PC-9 (cell line): ENCODE measurements at regions not wholly inside any gene's neighbourhood (a gene's known extent, or its start where the extent isn't known, plus 50 kb on each side); places are given as distances from the start of the nearest gene placed in this dataset.

Experiments
- BruUV-seq: library from RNA; stranded (reverse); fragments of 400-500 nt; replicated peaks from 2 replicates; lab custom pipeline; 2021; lab: Mats Ljungman, UMichigan
- CTCF ChIA-PET: fragments of 300-600 bp; sonication (Branson Sonifier 250); formaldehyde crosslinking; loops from one replicate; lab custom pipeline; 2022; ENCODE audit warnings: antibody characterized with exemption; lab: Charles Lee
- POLR2A ChIA-PET: fragments of 300-600 bp; sonication (Branson Sonifier 250); formaldehyde crosslinking; loops from one replicate; lab custom pipeline; 2022; ENCODE audit warnings: antibody characterized with exemption; ENCODE audit not compliant: unreplicated experiment; lab: Charles Lee
- DNase-seq, 2 experiments: peaks; one replicate each; pipeline versions ENCODE4 v3.0.0 to v3.0.0-alpha.2; 2015 to 2022; ENCODE audit warnings: mixed read lengths in 1 of 2
- H2AFZ ChIP-seq: fragments of 200-600 bp; sonication (generic); 2 replicates; pipeline ENCODE4 v1.8.1; 2017; ENCODE audit warnings: antibody characterized with exemption
- H3F3A ChIP-seq: fragments of 200-600 bp; sonication (generic); 2 replicates; pipeline ENCODE4 v1.8.1; 2017; ENCODE audit warnings: antibody characterized with exemption, mild to moderate bottlenecking, low read depth; ENCODE audit not compliant: insufficient read depth
- H3K27ac ChIP-seq: fragments of 200-600 bp; sonication (generic); 2 replicates; pipeline ENCODE4 v1.6.1; 2016; ENCODE audit warnings: mixed run types
- H3K27me3 ChIP-seq: fragments of 200-600 bp; sonication (generic); 2 replicates; pipeline ENCODE4 v1.6.1; 2016; ENCODE audit warnings: low read depth, mixed run types; ENCODE audit not compliant: insufficient read depth
- H3K36me3 ChIP-seq: fragments of 200-600 bp; sonication (generic); 2 replicates; pipeline ENCODE4 v1.6.1; 2016; ENCODE audit warnings: low read depth, mixed run types
- H3K4me1 ChIP-seq: fragments of 200-600 bp; sonication (generic); replicated peaks from 2 replicates; pipeline ENCODE4 v1.6.1; 2016; ENCODE audit warnings: mixed run types; ENCODE audit not compliant: insufficient read depth
- H3K4me2 ChIP-seq: fragments of 200-600 bp; sonication (generic); 2 replicates; pipeline ENCODE4 v1.6.1; 2017; ENCODE audit warnings: mixed run types
- H3K4me3 ChIP-seq: fragments of 200-600 bp; sonication (generic); 2 replicates; pipeline ENCODE4 v1.6.1; 2016; ENCODE audit warnings: mixed run types
- H3K79me2 ChIP-seq: fragments of 200-600 bp; sonication (generic); 2 replicates; pipeline ENCODE4 v1.6.1; 2017; ENCODE audit warnings: low read depth, mixed run types
- H3K9me2 ChIP-seq: fragments of 200-600 bp; sonication (generic); 2 replicates; pipeline ENCODE4 v1.8.1; 2017; ENCODE audit warnings: mild to moderate bottlenecking; ENCODE audit not compliant: insufficient read depth
- H3K9me3 ChIP-seq: fragments of 200-600 bp; sonication (generic); 2 replicates; pipeline ENCODE4 v1.8.1; 2016; ENCODE audit warnings: low read depth; ENCODE audit not compliant: insufficient read depth
- H4K20me1 ChIP-seq: fragments of 200-600 bp; sonication (generic); 2 replicates; pipeline ENCODE4 v1.8.1; 2017; ENCODE audit not compliant: insufficient read depth
- CTCF ChIP-seq: fragments of 200-600 bp; sonication (generic); conservative IDR thresholded peaks from 2 replicates; pipeline ENCODE4 v1.6.1; 2017; ENCODE audit warnings: mixed run types, antibody characterized with exemption, mild to moderate bottlenecking, moderate library complexity
- EZH2 ChIP-seq: fragments of 200-600 bp; sonication (generic); IDR thresholded peaks from 2 replicates; pipeline ENCODE4 v1.8.0; 2017; ENCODE audit warnings: antibody characterized with exemption, low read depth
- intact Hi-C: fragments of 100-400 bp; cut with micrococcal nuclease; formaldehyde crosslinking; loops from one replicate; pipeline ENCODE4 v1.10.0; 2022; ENCODE audit not compliant: unreplicated experiment

- H3K9me2 ChIP-seq, result no peaks in the 10 kb centered on the region
- intact Hi-C loops, result no loop called here
- no peaks in the 10 kb centered on the region for H3F3A ChIP-seq
- CTCF ChIA-PET, result no interaction called here
- H4K20me1 ChIP-seq, result no peaks in the 10 kb centered on the region
- POLR2A ChIA-PET, result no interaction called here
- H3K36me3 ChIP-seq, result no peaks in the 10 kb centered on the region
- H2AFZ ChIP-seq, result no peak overlapping the region
- no peak overlapping the region for H3K4me2 ChIP-seq
- no peak overlapping the region for H3K27ac ChIP-seq
- H3K9me3 ChIP-seq, result no peaks in the 10 kb centered on the region
- TF ChIP-seq CTCF, result no peak
- no peak for TF ChIP-seq EZH2
- BruUV-seq, result no TSS peak
- no peaks in the 10 kb centered on the region for H3K27me3 ChIP-seq
- no peaks in the 10 kb centered on the region for H3K79me2 ChIP-seq
- H3K4me3 ChIP-seq, result no peak overlapping the region
- no peak for DNase-seq
- H3K4me1 ChIP-seq, result no peaks in the 10 kb centered on the region
These were observed 537.9 kb downstream of the EPHA4 start for GRCh38 chr2:221034026-221034701.

GRCh38 chr2:221034973-221035372 is 537.1 kb downstream of the EPHA4 start:
- intact Hi-C loops, result no loop called here
- BruUV-seq, result no TSS peak
- CTCF ChIA-PET, result no interaction called here

GRCh38 chr2:221042926-221043325 is 529.2 kb downstream of the EPHA4 start:
- Histone ChIP-seq H3K4me3 (no peak overlapping the region), H3K9me3 (no peaks in the 10 kb centered on the region), H3K79me2 (no peaks in the 10 kb centered on the region), H3F3A (no peaks in the 10 kb centered on the region), H3K4me2 (no peak overlapping the region), H3K27me3 (no peaks in the 10 kb centered on the region), H3K4me1 (no peaks in the 10 kb centered on the region), H2AFZ (no peak overlapping the region), H3K27ac (no peak overlapping the region), H4K20me1 (no peaks in the 10 kb centered on the region), H3K9me2 (no peaks in the 10 kb centered on the region), H3K36me3 (no peaks in the 10 kb centered on the region)
- TF ChIP-seq CTCF (no peak), EZH2 (no peak)
- POLR2A ChIA-PET, result no interaction called here
- CTCF ChIA-PET, result no interaction called here
- no TSS peak for BruUV-seq
- intact Hi-C loops, result no loop called here
- no peak for DNase-seq

More at GRCh38 chr2:221034973-221035372, 537.1 kb downstream of the EPHA4 start:
- H3K4me1 ChIP-seq, result no peaks in the 10 kb centered on the region
- H3K79me2 ChIP-seq, result no peaks in the 10 kb centered on the region
- no peak overlapping the region for H3K4me3 ChIP-seq
- H3K36me3 ChIP-seq, result no peaks in the 10 kb centered on the region
- DNase-seq, result no peak
- no peak overlapping the region for H2AFZ ChIP-seq
- H3K9me2 ChIP-seq, result no peaks in the 10 kb centered on the region
- H4K20me1 ChIP-seq, result no peaks in the 10 kb centered on the region
- POLR2A ChIA-PET, result no interaction called here
- TF ChIP-seq CTCF, result no peak
- TF ChIP-seq EZH2, result no peak
- no peak overlapping the region for H3K27ac ChIP-seq
- H3F3A ChIP-seq, result no peaks in the 10 kb centered on the region
- H3K4me2 ChIP-seq, result no peak overlapping the region
- no peaks in the 10 kb centered on the region for H3K9me3 ChIP-seq
- no peaks in the 10 kb centered on the region for H3K27me3 ChIP-seq
